Neural progenitor cell (in vitro differentiated cells): ENCODE measurements at regions not wholly inside any gene's neighbourhood (a gene's known extent, or its start where the extent isn't known, plus 50 kb on each side); places are given as distances from the start of the nearest gene placed in this dataset.

Experiments used
- DNase-seq: peaks from one replicate; pipeline ENCODE4 v3.0.0-alpha.2; 2016; ENCODE audit warnings: low spot score
- H2AFZ ChIP-seq: fragments of 200-600 bp; sonication (generic); replicated peaks from 2 replicates; pipeline ENCODE4 v1.6.1; 2016; ENCODE audit warnings: antibody characterized with exemption
- H3F3A ChIP-seq: fragments of 200-600 bp; sonication (generic); 2 replicates; pipeline ENCODE4 v1.6.1; 2016; ENCODE audit warnings: antibody characterized with exemption, low read depth
- H3K27ac ChIP-seq: fragments of 200-600 bp; sonication (generic); 2 replicates; pipeline ENCODE4 v1.5.1; 2016; ENCODE audit warnings: mild to moderate bottlenecking
- H3K27me3 ChIP-seq: fragments of 200-600 bp; sonication (generic); 2 replicates; pipeline ENCODE4 v1.6.1; 2016; ENCODE audit warnings: mild to moderate bottlenecking, moderate library complexity
- H3K36me3 ChIP-seq: fragments of 200-600 bp; sonication (generic); 2 replicates; pipeline ENCODE4 v1.5.1; 2016
- H3K4me1 ChIP-seq: fragments of 200-600 bp; sonication (generic); 2 replicates; pipeline ENCODE4 v1.6.1; 2016; ENCODE audit warnings: mixed run types
- H3K4me2 ChIP-seq: fragments of 200-600 bp; sonication (generic); 2 replicates; pipeline ENCODE4 v1.6.1; 2016
- H3K4me3 ChIP-seq: fragments of 200-600 bp; sonication (generic); 2 replicates; pipeline ENCODE4 v1.5.1; 2016
- H3K79me2 ChIP-seq: fragments of 200-600 bp; sonication (generic); 2 replicates; pipeline ENCODE4 v1.6.1; 2016; ENCODE audit warnings: low read depth
- H3K9ac ChIP-seq: fragments of 200-600 bp; sonication (generic); 2 replicates; pipeline ENCODE4 v1.6.1; 2016
- H3K9me3 ChIP-seq: fragments of 200-600 bp; sonication (generic); 2 replicates; pipeline ENCODE4 v1.5.1; 2016; ENCODE audit warnings: low read depth
- H4K20me1 ChIP-seq: fragments of 200-600 bp; sonication (generic); 2 replicates; pipeline ENCODE4 v1.6.1; 2016; ENCODE audit warnings: low read depth
- H3K27ac Mint-ChIP-seq: 3 replicates; pipeline ENCODE4 v1.8.0; 2021; ENCODE audit warnings: mixed read lengths
- H3K27me3 Mint-ChIP-seq: 2 replicates; pipeline ENCODE4 v1.8.0; 2022; ENCODE audit warnings: low read depth, mild to moderate bottlenecking, inconsistent platforms, moderate library complexity, mixed read lengths; ENCODE audit not compliant: insufficient read depth
- H3K36me3 Mint-ChIP-seq: 3 replicates; pipeline ENCODE4 v1.8.0; 2021; ENCODE audit warnings: mixed read lengths
- H3K4me1 Mint-ChIP-seq: 3 replicates; pipeline ENCODE4 v1.8.0; 2021; ENCODE audit warnings: mixed read lengths
- H3K4me3 Mint-ChIP-seq: 3 replicates; pipeline ENCODE4 v1.8.0; 2021; ENCODE audit warnings: mild to moderate bottlenecking, moderate library complexity, mixed read lengths
- H3K9me3 Mint-ChIP-seq: 3 replicates; pipeline ENCODE4 v1.8.0; 2020; ENCODE audit warnings: mixed read lengths
- EZH2 ChIP-seq: fragments of 200-600 bp; sonication (generic); IDR thresholded peaks from 2 replicates; pipeline ENCODE4 v1.6.1; 2017; ENCODE audit warnings: antibody characterized with exemption, mild to moderate bottlenecking, moderate library complexity
- EZH2phosphoT487 ChIP-seq: fragments of 200-600 bp; sonication (generic); IDR thresholded peaks from 2 replicates; pipeline ENCODE4 v1.6.1; 2017; ENCODE audit warnings: antibody characterized with exemption
- TF ChIP-seq, protein P1 (sequence below): fragments of 200-600 bp; sonication (generic); IDR thresholded peaks from 2 replicates; pipeline ENCODE4 v1.5.1; 2017; ENCODE audit warnings: antibody characterized with exemption, mild to moderate bottlenecking

DNA sequence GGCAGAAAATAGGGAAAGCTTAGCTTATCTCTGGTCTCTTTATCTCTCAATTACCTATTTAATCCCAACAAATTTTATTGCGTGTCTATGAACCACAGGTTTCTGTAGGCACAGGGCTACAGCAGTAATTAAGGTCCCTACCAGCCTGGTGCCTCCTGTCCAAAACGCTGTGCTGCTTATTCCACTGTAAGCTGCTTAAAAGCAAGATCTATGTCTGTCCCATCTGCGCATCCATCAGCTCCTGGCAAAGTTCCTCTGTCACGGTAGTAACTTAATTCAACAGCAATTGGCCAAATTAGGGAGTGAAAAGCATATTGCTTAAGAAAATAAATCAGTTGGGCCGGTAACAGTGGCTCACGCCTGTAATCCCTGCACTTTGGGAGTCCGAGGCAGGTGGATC, 235.8 kb upstream of the VLDLR start:
- DNase-seq = no peak
- peaks cover 18% of the 10 kb centered on the region for H3K4me1 Mint-ChIP-seq

DNA sequence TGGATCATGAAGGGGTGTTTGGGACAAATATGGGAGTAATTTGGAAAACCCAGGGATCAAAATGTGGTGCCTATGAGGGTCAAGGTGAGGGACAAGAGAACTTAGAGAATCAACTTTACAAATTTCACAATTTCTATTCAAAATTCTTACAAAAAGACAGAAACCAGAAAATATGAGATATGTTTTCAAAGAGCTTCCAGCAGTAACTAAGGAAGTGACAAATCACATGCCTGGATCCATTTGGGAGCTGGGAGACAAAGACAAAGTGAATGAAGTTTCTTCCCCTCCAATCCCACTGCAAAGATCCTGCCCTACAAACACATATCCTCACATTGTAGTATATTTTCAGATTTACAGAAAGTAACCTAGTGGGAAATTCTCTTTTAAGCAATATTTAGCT, 235.0 kb upstream of the VLDLR start:
- H3K27ac Mint-ChIP-seq = no peak overlapping the region
- H3K36me3 ChIP-seq = no peaks in the 10 kb centered on the region
- no peak overlapping the region for H3K4me3 ChIP-seq
- no peaks in the 10 kb centered on the region for H4K20me1 ChIP-seq
- H3F3A ChIP-seq = no peaks in the 10 kb centered on the region
- H3K4me2 ChIP-seq = no peak overlapping the region
- no peak overlapping the region for H3K27ac ChIP-seq
- no peak overlapping the region for H3K9ac ChIP-seq
- peaks cover 1% of the 10 kb centered on the region for H3K27me3 Mint-ChIP-seq
- H3K36me3 Mint-ChIP-seq = peaks cover 2% of the 10 kb centered on the region
- no peak overlapping the region for H3K4me3 Mint-ChIP-seq
- H2AFZ ChIP-seq = no peak overlapping the region
- no peaks in the 10 kb centered on the region for H3K27me3 ChIP-seq
- H3K4me1 Mint-ChIP-seq = peaks cover 18% of the 10 kb centered on the region
- no peaks in the 10 kb centered on the region for H3K79me2 ChIP-seq
- peaks cover 10% of the 10 kb centered on the region for H3K9me3 Mint-ChIP-seq
- no peak for DNase-seq
- H3K4me1 ChIP-seq = no peaks in the 10 kb centered on the region
- no peaks in the 10 kb centered on the region for H3K9me3 ChIP-seq
- TF ChIP-seq, protein P1, sequence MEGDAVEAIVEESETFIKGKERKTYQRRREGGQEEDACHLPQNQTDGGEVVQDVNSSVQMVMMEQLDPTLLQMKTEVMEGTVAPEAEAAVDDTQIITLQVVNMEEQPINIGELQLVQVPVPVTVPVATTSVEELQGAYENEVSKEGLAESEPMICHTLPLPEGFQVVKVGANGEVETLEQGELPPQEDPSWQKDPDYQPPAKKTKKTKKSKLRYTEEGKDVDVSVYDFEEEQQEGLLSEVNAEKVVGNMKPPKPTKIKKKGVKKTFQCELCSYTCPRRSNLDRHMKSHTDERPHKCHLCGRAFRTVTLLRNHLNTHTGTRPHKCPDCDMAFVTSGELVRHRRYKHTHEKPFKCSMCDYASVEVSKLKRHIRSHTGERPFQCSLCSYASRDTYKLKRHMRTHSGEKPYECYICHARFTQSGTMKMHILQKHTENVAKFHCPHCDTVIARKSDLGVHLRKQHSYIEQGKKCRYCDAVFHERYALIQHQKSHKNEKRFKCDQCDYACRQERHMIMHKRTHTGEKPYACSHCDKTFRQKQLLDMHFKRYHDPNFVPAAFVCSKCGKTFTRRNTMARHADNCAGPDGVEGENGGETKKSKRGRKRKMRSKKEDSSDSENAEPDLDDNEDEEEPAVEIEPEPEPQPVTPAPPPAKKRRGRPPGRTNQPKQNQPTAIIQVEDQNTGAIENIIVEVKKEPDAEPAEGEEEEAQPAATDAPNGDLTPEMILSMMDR = no peak
- no peak for TF ChIP-seq EZH2phosphoT487
- TF ChIP-seq EZH2 = no peak

More for the DNA sequence above, 235.8 kb upstream of the VLDLR start:
- no peaks in the 10 kb centered on the region for H3K36me3 ChIP-seq
- Mint-ChIP-seq H3K4me3 (no peak overlapping the region), H3K36me3 (peaks cover 2% of the 10 kb centered on the region), H3K27ac (no peak overlapping the region), H3K9me3 (peaks cover 8% of the 10 kb centered on the region), H3K27me3 (peaks cover 4% of the 10 kb centered on the region)
- no peaks in the 10 kb centered on the region for H3K9me3 ChIP-seq
- TF ChIP-seq EZH2 = no peak
- TF ChIP-seq, protein P1 = no peak
- TF ChIP-seq EZH2phosphoT487 = no peak
- no peak overlapping the region for H2AFZ ChIP-seq
- H3K4me2 ChIP-seq = no peak overlapping the region
- H3K79me2 ChIP-seq = no peaks in the 10 kb centered on the region
- H3K27me3 ChIP-seq = no peaks in the 10 kb centered on the region
- H4K20me1 ChIP-seq = no peaks in the 10 kb centered on the region
- H3K9ac ChIP-seq = no peak overlapping the region
- no peak overlapping the region for H3K4me3 ChIP-seq
- no peak overlapping the region for H3K27ac ChIP-seq
- no peaks in the 10 kb centered on the region for H3K4me1 ChIP-seq
- no peaks in the 10 kb centered on the region for H3F3A ChIP-seq

DNA sequence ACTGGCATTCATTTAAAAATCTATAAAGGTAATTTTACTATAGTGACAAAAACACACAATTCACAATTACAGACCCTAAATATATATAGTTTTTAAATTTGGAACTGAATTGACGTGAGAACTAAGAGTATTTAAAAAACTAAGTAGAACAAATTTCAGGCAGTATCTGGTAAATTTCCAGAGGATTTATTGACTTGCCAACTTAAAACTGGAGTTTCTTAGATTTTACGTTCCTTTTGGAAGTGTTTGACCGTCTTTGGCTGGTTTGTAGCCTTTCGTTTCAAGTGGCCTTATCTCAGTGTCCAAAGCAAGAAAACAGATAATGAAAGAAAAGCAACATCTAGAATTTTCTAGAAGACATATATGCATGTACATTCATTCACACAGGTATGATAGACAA, 234.4 kb upstream of the VLDLR start:
- no peak overlapping the region for H3K27ac ChIP-seq
- H3K27me3 ChIP-seq = no peaks in the 10 kb centered on the region
- no peak overlapping the region for H3K9ac ChIP-seq
- H4K20me1 ChIP-seq = no peaks in the 10 kb centered on the region
- no peaks in the 10 kb centered on the region for H3K36me3 ChIP-seq
- no peak for DNase-seq
- TF ChIP-seq EZH2 = no peak
- H3K79me2 ChIP-seq = no peaks in the 10 kb centered on the region
- no peak overlapping the region for H2AFZ ChIP-seq
- H3K4me1 Mint-ChIP-seq = peaks cover 18% of the 10 kb centered on the region
- no peak overlapping the region for H3K27ac Mint-ChIP-seq
- peaks cover 2% of the 10 kb centered on the region for H3K36me3 Mint-ChIP-seq
- H3K4me2 ChIP-seq = no peak overlapping the region
- no peaks in the 10 kb centered on the region for H3K27me3 Mint-ChIP-seq
- no peak overlapping the region for H3K4me3 Mint-ChIP-seq
- no peaks in the 10 kb centered on the region for H3K4me1 ChIP-seq
- no peak overlapping the region for H3K4me3 ChIP-seq
- H3K9me3 ChIP-seq = no peaks in the 10 kb centered on the region
- no peaks in the 10 kb centered on the region for H3F3A ChIP-seq
- peaks cover 10% of the 10 kb centered on the region for H3K9me3 Mint-ChIP-seq

DNA sequence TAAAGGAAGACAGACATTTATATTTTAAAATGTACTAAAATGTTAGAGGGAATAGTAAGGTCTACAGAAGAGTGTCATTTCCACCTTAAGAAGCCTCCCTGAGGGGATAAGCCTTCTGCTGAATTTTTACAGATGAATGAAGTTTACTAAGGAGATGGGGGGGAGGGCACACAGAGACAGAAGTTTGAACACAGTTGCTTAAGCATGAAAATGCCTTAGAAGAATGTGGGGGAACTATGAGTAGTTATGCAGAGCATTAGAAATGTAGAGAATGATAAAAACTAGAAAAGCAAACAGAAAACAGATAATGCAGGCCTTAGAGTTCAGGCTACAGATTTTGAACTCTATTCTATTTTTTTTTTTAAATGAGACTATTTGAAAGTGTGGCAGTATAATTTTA, 232.2 kb upstream of the VLDLR start:
- H3K27me3 Mint-ChIP-seq = no peaks in the 10 kb centered on the region
- Histone ChIP-seq H3K4me3 (no peak overlapping the region), H3K4me1 (no peaks in the 10 kb centered on the region), H3K9me3 (no peaks in the 10 kb centered on the region), H3K79me2 (no peaks in the 10 kb centered on the region), H3F3A (no peaks in the 10 kb centered on the region), H3K27me3 (no peaks in the 10 kb centered on the region), H3K9ac (no peak overlapping the region), H3K4me2 (no peak overlapping the region), H4K20me1 (no peaks in the 10 kb centered on the region), H3K36me3 (no peaks in the 10 kb centered on the region), H3K27ac (no peak overlapping the region), H2AFZ (no peak overlapping the region)
- H3K36me3 Mint-ChIP-seq = peaks cover 2% of the 10 kb centered on the region
- DNase-seq = no peak
- no peak overlapping the region for H3K27ac Mint-ChIP-seq
- H3K4me1 Mint-ChIP-seq = peaks cover 15% of the 10 kb centered on the region
- no peak overlapping the region for H3K4me3 Mint-ChIP-seq
- H3K9me3 Mint-ChIP-seq = peaks cover 13% of the 10 kb centered on the region
- TF ChIP-seq EZH2 = no peak
- TF ChIP-seq, protein P1 = no peak
- no peak for TF ChIP-seq EZH2phosphoT487
